ENCODE measurements at regions not wholly inside any gene's neighbourhood (a gene's known extent, or its start where the extent isn't known, plus 50 kb on each side); places are given as distances from the start of the nearest gene placed in this dataset.

GRCh38 chr6:149259753-149260152, 57.8 kb upstream of the TAB2 start:
- TF ChIP-seq CTCF (IDR thresholded peaks at IDR 0.05; ENCODE audit: low read depth, low read length) (no peak), EZH2phosphoT487 (IDR thresholded peaks at IDR 0.05; ENCODE audit: low read depth) (no peak)
- Histone ChIP-seq H3K79me2 (ENCODE audit: low read length) (no peaks in the 10 kb centered on the region), H4K20me1 (ENCODE audit: insufficient read depth, low read length) (no peaks in the 10 kb centered on the region), H3K4me3 (ENCODE audit: low read length) (no peak overlapping the region), H3K27ac (ENCODE audit: low read length) (peak overlapping the region; percentile 41), H3K4me1 (ENCODE audit: low read length) (peaks cover 42% of the 10 kb centered on the region), H3K36me3 (replicated peaks; ENCODE audit: low read depth, low read length) (no peaks in the 10 kb centered on the region), H3K9ac (ENCODE audit: low read length) (no peak overlapping the region), H3K27me3 (ENCODE audit: low read depth, low read length) (no peaks in the 10 kb centered on the region), H3K9me3 (ENCODE audit: insufficient read depth, low read length) (no peaks in the 10 kb centered on the region), H3K4me2 (ENCODE audit: low read length) (peak overlapping the region; percentile 41), H2AFZ (ENCODE audit: low read depth, low read length) (no peak overlapping the region)

- no peak for TF ChIP-seq CTCF (IDR thresholded peaks at IDR 0.05; ENCODE audit: low read depth, low read length)
- no peak for TF ChIP-seq EZH2phosphoT487 (IDR thresholded peaks at IDR 0.05; ENCODE audit: low read depth)
- Histone ChIP-seq H3K4me1 (ENCODE audit: low read length) (peaks cover 42% of the 10 kb centered on the region), H3K79me2 (ENCODE audit: low read length) (no peaks in the 10 kb centered on the region), H3K27ac (ENCODE audit: low read length) (peak overlapping the region; percentile 41), H3K4me3 (ENCODE audit: low read length) (no peak overlapping the region), H4K20me1 (ENCODE audit: insufficient read depth, low read length) (no peaks in the 10 kb centered on the region), H2AFZ (ENCODE audit: low read depth, low read length) (no peak overlapping the region), H3K9ac (ENCODE audit: low read length) (no peak overlapping the region), H3K4me2 (ENCODE audit: low read length) (peak overlapping the region; percentile 41), H3K9me3 (ENCODE audit: insufficient read depth, low read length) (no peaks in the 10 kb centered on the region), H3K36me3 (replicated peaks; ENCODE audit: low read depth, low read length) (no peaks in the 10 kb centered on the region), H3K27me3 (ENCODE audit: low read depth, low read length) (no peaks in the 10 kb centered on the region)
These were observed 57.2 kb upstream of the TAB2 start for GRCh38 chr6:149260214-149260874.

DNA sequence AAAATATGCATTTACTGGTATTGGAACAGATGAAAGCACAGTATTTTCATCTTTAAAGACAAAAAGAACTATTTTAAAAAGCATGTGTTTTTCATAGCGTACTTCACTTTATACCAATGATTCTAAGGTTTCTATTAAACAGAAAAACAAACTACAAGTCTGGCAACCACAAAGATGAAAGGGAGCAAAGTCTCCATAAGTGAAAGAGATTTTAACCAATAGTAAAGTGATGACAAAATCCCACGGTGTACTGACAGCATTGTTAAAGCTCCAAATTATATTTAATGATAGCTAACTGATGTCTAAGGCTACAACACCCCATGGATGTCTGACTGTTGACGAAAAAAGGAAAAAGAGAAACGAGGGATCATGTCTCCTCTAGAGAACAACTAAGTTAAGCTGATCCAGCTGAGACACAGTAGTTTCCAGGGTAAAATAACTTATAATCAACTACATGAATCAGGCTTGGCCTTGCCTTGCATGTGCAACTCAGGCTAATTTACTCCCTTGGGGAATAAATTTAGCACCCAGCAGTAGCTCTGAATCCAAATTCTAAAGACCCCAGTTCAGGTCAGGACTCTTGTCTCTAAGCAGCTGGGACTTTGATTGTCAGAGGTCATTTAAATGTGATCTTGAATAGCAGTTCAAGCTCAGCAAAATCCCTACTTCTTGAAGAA, 56.0 kb upstream of the TAB2 start:
- Histone ChIP-seq H2AFZ (ENCODE audit: low read depth, low read length) (no peak overlapping the region), H3K4me2 (ENCODE audit: low read length) (no peak overlapping the region), H3K79me2 (ENCODE audit: low read length) (no peaks in the 10 kb centered on the region), H3K9ac (ENCODE audit: low read length) (no peak overlapping the region), H3K4me1 (ENCODE audit: low read length) (peaks cover 47% of the 10 kb centered on the region), H3K27me3 (ENCODE audit: low read depth, low read length) (no peaks in the 10 kb centered on the region), H3K36me3 (replicated peaks; ENCODE audit: low read depth, low read length) (no peaks in the 10 kb centered on the region), H3K9me3 (ENCODE audit: insufficient read depth, low read length) (no peaks in the 10 kb centered on the region), H4K20me1 (ENCODE audit: insufficient read depth, low read length) (no peaks in the 10 kb centered on the region), H3K4me3 (ENCODE audit: low read length) (no peak overlapping the region), H3K27ac (ENCODE audit: low read length) (no peak overlapping the region)
- TF ChIP-seq EZH2phosphoT487 (IDR thresholded peaks at IDR 0.05; ENCODE audit: low read depth) (no peak), CTCF (IDR thresholded peaks at IDR 0.05; ENCODE audit: low read depth, low read length) (no peak)

DNA sequence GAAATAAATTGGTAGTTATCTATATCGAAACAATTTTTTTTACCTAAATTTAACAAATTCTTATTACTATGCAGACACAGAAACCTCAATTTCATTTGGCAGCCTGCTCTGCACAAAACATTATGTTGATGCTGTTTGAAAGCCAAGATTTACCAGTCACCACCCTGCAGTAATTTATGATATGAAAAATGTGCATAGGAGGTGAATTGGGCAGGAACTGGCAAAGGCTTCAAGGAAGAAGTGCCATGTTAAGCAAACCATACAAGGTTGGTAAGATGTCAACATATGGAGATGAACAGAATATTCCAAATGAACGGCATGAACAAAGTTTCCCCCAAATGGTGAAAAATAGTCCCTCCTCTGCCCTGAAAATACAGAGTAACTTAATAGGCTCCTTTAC, 54.2 kb upstream of the TAB2 start:
- Histone ChIP-seq H3K4me1 (ENCODE audit: low read length) (peaks cover 63% of the 10 kb centered on the region), H3K27ac (ENCODE audit: low read length) (no peak overlapping the region), H2AFZ (ENCODE audit: low read depth, low read length) (no peak overlapping the region), H3K27me3 (ENCODE audit: low read depth, low read length) (no peaks in the 10 kb centered on the region), H3K4me3 (ENCODE audit: low read length) (no peak overlapping the region), H3K9ac (ENCODE audit: low read length) (no peak overlapping the region), H3K9me3 (ENCODE audit: insufficient read depth, low read length) (no peaks in the 10 kb centered on the region), H3K79me2 (ENCODE audit: low read length) (no peaks in the 10 kb centered on the region), H3K4me2 (ENCODE audit: low read length) (no peak overlapping the region), H4K20me1 (ENCODE audit: insufficient read depth, low read length) (no peaks in the 10 kb centered on the region), H3K36me3 (replicated peaks; ENCODE audit: low read depth, low read length) (no peaks in the 10 kb centered on the region)
- TF ChIP-seq CTCF (IDR thresholded peaks at IDR 0.05; ENCODE audit: low read depth, low read length) (no peak), EZH2phosphoT487 (IDR thresholded peaks at IDR 0.05; ENCODE audit: low read depth) (no peak)
